ENCODE measurements at regions not wholly inside any gene's neighbourhood (a gene's known extent, or its start where the extent isn't known, plus 50 kb on each side); places are given as distances from the start of the nearest gene placed in this dataset.
"Not testable (repeated sequence)": the region's sequence is repeated elsewhere in the genome, so short reads cannot be mapped to it uniquely, and the experiment has no call there.

DNA sequence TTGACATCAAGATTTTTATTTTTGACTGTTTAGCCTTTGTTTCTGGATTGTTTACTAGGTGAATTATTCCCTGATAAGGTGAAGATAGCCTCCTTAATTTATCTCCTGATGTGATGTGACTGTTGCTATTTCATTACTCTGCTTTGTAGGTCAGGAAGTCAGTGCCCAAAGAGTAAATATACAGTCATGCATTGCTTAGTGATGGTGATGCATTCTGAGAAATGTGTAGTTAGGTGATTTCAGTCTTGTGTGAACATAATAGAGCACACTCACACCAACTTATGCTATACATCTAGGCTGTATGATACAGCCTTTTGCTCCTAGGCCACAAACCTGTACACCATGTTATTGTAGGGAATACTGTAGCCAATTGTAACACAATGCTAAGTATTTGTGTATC lies 102.4 kb upstream of the THUMPD2 start:
- no peaks in the 10 kb centered on the region for H3K4me1 Mint-ChIP-seq (ENCODE audit: low read depth)
- TF ChIP-seq, protein P1, sequence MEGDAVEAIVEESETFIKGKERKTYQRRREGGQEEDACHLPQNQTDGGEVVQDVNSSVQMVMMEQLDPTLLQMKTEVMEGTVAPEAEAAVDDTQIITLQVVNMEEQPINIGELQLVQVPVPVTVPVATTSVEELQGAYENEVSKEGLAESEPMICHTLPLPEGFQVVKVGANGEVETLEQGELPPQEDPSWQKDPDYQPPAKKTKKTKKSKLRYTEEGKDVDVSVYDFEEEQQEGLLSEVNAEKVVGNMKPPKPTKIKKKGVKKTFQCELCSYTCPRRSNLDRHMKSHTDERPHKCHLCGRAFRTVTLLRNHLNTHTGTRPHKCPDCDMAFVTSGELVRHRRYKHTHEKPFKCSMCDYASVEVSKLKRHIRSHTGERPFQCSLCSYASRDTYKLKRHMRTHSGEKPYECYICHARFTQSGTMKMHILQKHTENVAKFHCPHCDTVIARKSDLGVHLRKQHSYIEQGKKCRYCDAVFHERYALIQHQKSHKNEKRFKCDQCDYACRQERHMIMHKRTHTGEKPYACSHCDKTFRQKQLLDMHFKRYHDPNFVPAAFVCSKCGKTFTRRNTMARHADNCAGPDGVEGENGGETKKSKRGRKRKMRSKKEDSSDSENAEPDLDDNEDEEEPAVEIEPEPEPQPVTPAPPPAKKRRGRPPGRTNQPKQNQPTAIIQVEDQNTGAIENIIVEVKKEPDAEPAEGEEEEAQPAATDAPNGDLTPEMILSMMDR (IDR thresholded peaks at IDR 0.05) = no peak
- H3K36me3 Mint-ChIP-seq (ENCODE audit: low read depth) = no peaks in the 10 kb centered on the region
- ChIA-PET POLR2A (no interaction called here), CTCF (no interaction called here)
- no peak overlapping the region for H3K4me3 Mint-ChIP-seq
- no peak overlapping the region for H3K27ac Mint-ChIP-seq
- DNase-seq (no peak), ATAC-seq (no peak)
- peaks cover 2% of the 10 kb centered on the region for H3K27me3 Mint-ChIP-seq
- intact Hi-C loops (cut with micrococcal nuclease) = no loop called here
- no peaks in the 10 kb centered on the region for H3K9me3 Mint-ChIP-seq

DNA sequence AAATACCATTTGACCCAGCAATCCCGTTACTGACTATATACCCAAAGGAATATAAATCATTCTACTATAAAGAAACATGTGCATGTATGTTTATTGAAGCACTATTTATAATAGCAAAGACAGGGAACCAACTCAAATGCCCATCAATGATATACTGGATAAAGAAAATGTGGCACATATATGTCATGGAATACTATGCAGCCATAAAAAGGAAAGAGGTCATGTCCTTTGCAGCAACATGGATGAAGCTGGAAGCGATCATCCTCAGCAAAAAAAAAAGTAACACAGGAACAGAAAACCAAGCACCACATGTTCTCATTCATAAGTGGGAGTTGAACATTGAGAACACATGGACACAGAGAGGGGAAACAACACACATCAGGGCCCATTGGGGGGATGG lies 99.9 kb upstream of the THUMPD2 start:
- H3K9me3 Mint-ChIP-seq; H3K27me3 Mint-ChIP-seq; H3K27ac Mint-ChIP-seq; H3K36me3 Mint-ChIP-seq (ENCODE audit: low read depth); intact Hi-C loops (cut with micrococcal nuclease); H3K4me1 Mint-ChIP-seq (ENCODE audit: low read depth); ATAC-seq; DNase-seq; H3K4me3 Mint-ChIP-seq; CTCF ChIA-PET; POLR2A ChIA-PET: not testable (repeated sequence)

DNA sequence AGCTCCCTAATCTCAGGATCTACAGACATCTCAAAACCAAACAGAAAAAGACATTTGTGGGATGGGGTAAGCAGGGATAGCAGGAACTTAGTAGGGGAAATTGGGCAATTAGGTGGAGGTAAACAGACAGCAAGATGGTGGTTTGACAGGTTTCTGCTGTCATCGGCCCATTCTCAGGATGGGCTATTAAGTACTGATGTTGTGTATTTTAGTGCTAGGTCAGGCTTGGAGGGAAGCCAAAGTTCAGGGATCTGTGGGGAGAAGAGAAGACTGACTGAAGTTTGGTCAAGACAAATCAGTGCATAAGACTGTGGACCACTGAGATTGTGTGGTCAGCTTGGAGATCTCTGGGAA lies 96.8 kb upstream of the THUMPD2 start:
- no peaks in the 10 kb centered on the region for H3K36me3 Mint-ChIP-seq (ENCODE audit: low read depth)
- H3K4me1 Mint-ChIP-seq (ENCODE audit: low read depth) = no peaks in the 10 kb centered on the region
- TF ChIP-seq, protein P1 (IDR thresholded peaks at IDR 0.05) = no peak
- no peak for DNase-seq
- H3K9me3 Mint-ChIP-seq = no peaks in the 10 kb centered on the region
- ChIA-PET CTCF (no interaction called here), POLR2A (no interaction called here)
- no peak for ATAC-seq
- intact Hi-C loops (cut with micrococcal nuclease) = no loop called here
- H3K27ac Mint-ChIP-seq = no peak overlapping the region
- peaks cover 3% of the 10 kb centered on the region for H3K27me3 Mint-ChIP-seq
- H3K4me3 Mint-ChIP-seq = no peak overlapping the region

DNA sequence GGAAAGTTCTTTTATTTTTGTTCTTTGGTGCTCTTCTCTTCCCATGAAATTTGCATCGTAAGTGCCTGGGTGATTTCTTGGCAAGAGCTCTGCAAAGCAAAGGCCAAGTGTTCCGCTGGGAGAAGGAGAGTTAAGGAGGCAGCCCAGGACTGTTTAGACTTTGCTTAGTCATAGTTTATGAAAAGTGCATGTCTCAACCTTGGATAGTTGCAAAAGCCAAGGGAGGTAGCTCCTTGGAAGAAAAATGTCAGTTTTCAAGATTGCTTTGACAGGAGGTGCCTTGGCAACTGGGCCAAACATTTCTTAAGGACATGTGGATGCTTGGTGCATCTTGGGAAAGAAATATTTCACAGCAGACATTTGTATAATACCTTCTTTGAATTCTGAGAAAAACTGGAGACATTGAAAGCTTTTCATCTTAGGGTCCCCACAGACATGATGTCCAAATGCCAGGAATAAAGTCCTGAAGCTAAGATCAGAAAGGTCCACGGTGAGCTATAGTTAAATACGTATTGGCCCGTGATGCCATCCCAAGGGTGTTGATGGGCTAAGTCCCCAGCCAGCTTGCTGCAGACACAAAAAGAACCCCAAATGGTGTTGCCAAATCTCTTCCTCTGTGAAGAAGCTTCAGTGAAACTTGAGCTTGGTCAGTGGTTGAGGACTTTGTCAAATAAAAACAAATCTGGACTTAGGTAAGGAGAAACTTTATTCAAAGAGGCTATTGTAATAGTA lies 96.3 kb upstream of the THUMPD2 start:
- intact Hi-C loops (cut with micrococcal nuclease) = no loop called here
- ChIA-PET POLR2A (no interaction called here), CTCF (no interaction called here)
- Mint-ChIP-seq H3K27ac (no peak overlapping the region), H3K27me3 (peaks cover 3% of the 10 kb centered on the region), H3K4me3 (no peak overlapping the region), H3K9me3 (no peaks in the 10 kb centered on the region), H3K36me3 (ENCODE audit: low read depth) (no peaks in the 10 kb centered on the region), H3K4me1 (ENCODE audit: low read depth) (no peaks in the 10 kb centered on the region)
- TF ChIP-seq, protein P1 (IDR thresholded peaks at IDR 0.05) = no peak
- DNase-seq = no peak
- no peak for ATAC-seq

DNA sequence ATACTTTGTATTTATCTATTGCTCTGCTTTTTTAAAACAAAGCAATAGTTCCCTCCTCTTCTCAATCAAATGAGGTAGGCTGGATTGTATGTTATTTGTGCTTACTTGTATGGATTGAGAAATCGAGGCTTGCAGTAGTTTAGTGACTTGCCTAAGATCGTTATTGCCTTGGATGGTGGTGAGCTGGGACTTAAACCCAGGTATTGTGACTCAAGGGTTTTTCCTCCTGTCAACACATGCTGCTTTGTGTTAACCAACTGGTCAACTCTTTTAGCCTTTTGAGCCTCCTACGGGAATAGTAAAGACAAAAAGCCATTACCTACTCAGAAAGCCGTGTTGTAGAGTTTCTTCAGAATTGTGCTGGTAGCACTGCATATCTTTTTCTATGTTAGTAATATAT lies 95.2 kb upstream of the THUMPD2 start:
- ChIA-PET POLR2A (no interaction called here), CTCF (no interaction called here)
- H3K9me3 Mint-ChIP-seq = no peaks in the 10 kb centered on the region
- no peaks in the 10 kb centered on the region for H3K4me1 Mint-ChIP-seq (ENCODE audit: low read depth)
- H3K27ac Mint-ChIP-seq = no peak overlapping the region
- ATAC-seq (no peak), DNase-seq (no peak)
- TF ChIP-seq, protein P1 (IDR thresholded peaks at IDR 0.05) = no peak
- H3K36me3 Mint-ChIP-seq (ENCODE audit: low read depth) = no peaks in the 10 kb centered on the region
- peaks cover 3% of the 10 kb centered on the region for H3K27me3 Mint-ChIP-seq
- intact Hi-C loops (cut with micrococcal nuclease) = no loop called here
- no peak overlapping the region for H3K4me3 Mint-ChIP-seq

DNA sequence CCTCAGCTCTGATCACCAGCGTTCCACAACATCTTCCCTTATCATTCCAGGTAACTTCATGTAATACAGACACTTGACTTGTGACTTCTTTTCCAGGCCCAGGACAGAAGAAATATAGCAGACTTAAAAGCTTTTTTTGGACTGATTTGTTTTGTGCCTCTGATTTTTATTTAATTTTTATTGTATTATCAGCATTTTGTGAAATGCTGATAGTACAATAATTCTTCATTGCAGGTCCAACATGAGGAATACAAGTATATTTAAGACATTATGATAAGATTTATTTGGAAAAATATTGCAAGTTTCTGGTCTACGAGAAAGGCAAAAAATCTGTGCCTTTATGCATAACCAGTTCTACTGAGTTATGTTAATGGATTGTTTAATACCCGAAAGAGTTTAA lies 94.5 kb upstream of the THUMPD2 start:
- no peaks in the 10 kb centered on the region for H3K36me3 Mint-ChIP-seq (ENCODE audit: low read depth)
- peaks cover 3% of the 10 kb centered on the region for H3K27me3 Mint-ChIP-seq
- no peaks in the 10 kb centered on the region for H3K4me1 Mint-ChIP-seq (ENCODE audit: low read depth)
- ATAC-seq (no peak), DNase-seq (no peak)
- intact Hi-C loops (cut with micrococcal nuclease) = no loop called here
- TF ChIP-seq, protein P1 (IDR thresholded peaks at IDR 0.05) = no peak
- H3K27ac Mint-ChIP-seq = no peak overlapping the region
- CTCF ChIA-PET = no interaction called here
- H3K9me3 Mint-ChIP-seq = no peaks in the 10 kb centered on the region
- POLR2A ChIA-PET = no interaction called here
- no peak overlapping the region for H3K4me3 Mint-ChIP-seq

Measured in activated CD8-positive, alpha-beta T cell treated with anti-CD3 and anti-CD28 coated beads for 36 hours (primary cell).